Activated CD4-positive, alpha-beta memory T cell treated with anti-CD3 and anti-CD28 coated beads for 36 hours (primary cell): ENCODE measurements at regions not wholly inside any gene's neighbourhood (a gene's known extent, or its start where the extent isn't known, plus 50 kb on each side); places are given as distances from the start of the nearest gene placed in this dataset.
"Not testable (repeated sequence)": the region's sequence is repeated elsewhere in the genome, so short reads cannot be mapped to it uniquely, and the experiment has no call there.

Experiments
- CTCF ChIA-PET: fragments of 350-600 bp; sonication (Branson Sonifier 250); formaldehyde crosslinking; loops from one replicate; lab custom pipeline; 2021; ENCODE audit warnings: antibody characterized with exemption, inconsistent platforms; lab: Charles Lee
- POLR2A ChIA-PET: fragments of 350-600 bp; sonication (Branson Sonifier 250); formaldehyde crosslinking; loops from one replicate; lab custom pipeline; 2021; ENCODE audit warnings: antibody characterized with exemption; lab: Charles Lee
- DNase-seq: peaks from one replicate; pipeline ENCODE4 v3.0.0-alpha.2; 2020
- H3K27ac Mint-ChIP-seq: one replicate; pipeline ENCODE4 v1.8.0; 2021; ENCODE audit warnings: mixed read lengths
- H3K27me3 Mint-ChIP-seq: one replicate; pipeline ENCODE4 v1.8.0; 2021; ENCODE audit warnings: mixed read lengths
- H3K36me3 Mint-ChIP-seq: one replicate; pipeline ENCODE4 v1.8.0; 2021; ENCODE audit warnings: mixed read lengths
- H3K4me1 Mint-ChIP-seq: one replicate; pipeline ENCODE4 v1.8.0; 2021; ENCODE audit warnings: low read depth, mixed read lengths
- H3K4me3 Mint-ChIP-seq: one replicate; pipeline ENCODE4 v1.8.0; 2021; ENCODE audit warnings: mild to moderate bottlenecking, mixed read lengths
- H3K9me3 Mint-ChIP-seq: one replicate; pipeline ENCODE4 v1.8.0; 2021; ENCODE audit warnings: mixed read lengths
- intact Hi-C: fragments of 100-400 bp; cut with micrococcal nuclease; formaldehyde crosslinking; loops from one replicate; pipeline ENCODE4 v1.15.1; 2023

GRCh38 chr5:58317009-58317408 is 142.9 kb downstream of the PLK2 start:
- Mint-ChIP-seq H3K27ac (no peak overlapping the region), H3K27me3 (peaks cover 5% of the 10 kb centered on the region), H3K4me3 (no peak overlapping the region), H3K4me1 (no peaks in the 10 kb centered on the region), H3K36me3 (no peaks in the 10 kb centered on the region), H3K9me3 (no peaks in the 10 kb centered on the region)
- CTCF ChIA-PET: no interaction called here
- POLR2A ChIA-PET: no interaction called here
- intact Hi-C loops: no loop called here
- DNase-seq: no peak

DNA sequence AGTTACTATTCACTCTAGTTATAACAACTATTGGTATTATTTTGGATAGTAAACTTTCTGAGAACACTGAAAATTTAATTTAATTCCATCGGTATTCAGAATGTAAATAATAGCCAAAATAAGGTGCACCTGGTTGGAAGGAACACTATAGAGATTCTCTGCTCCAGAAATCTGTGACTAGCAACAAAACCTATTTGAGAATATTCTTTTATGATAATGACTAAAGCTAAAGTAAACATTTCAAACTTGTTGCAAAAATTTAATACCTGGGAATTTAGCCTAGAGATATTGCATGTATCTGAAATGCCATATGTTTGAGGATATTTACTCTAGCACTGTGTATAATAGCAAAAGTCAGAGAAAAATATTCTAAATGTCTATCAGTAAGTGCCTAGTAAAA is 144.1 kb downstream of the PLK2 start:
- ChIA-PET CTCF (interaction anchor here (0.6 kb wide), 1 partner anchor 694 kb away, joined by 5 read pairs; no protein-coding TSS in a partner anchor), POLR2A (no interaction called here)
- no peak overlapping the region for H3K27ac Mint-ChIP-seq
- no peak for DNase-seq
- peaks cover 6% of the 10 kb centered on the region for H3K27me3 Mint-ChIP-seq
- intact Hi-C loops: no loop called here
- no peaks in the 10 kb centered on the region for H3K36me3 Mint-ChIP-seq
- H3K4me3 Mint-ChIP-seq: no peak overlapping the region
- no peaks in the 10 kb centered on the region for H3K4me1 Mint-ChIP-seq
- no peaks in the 10 kb centered on the region for H3K9me3 Mint-ChIP-seq

DNA sequence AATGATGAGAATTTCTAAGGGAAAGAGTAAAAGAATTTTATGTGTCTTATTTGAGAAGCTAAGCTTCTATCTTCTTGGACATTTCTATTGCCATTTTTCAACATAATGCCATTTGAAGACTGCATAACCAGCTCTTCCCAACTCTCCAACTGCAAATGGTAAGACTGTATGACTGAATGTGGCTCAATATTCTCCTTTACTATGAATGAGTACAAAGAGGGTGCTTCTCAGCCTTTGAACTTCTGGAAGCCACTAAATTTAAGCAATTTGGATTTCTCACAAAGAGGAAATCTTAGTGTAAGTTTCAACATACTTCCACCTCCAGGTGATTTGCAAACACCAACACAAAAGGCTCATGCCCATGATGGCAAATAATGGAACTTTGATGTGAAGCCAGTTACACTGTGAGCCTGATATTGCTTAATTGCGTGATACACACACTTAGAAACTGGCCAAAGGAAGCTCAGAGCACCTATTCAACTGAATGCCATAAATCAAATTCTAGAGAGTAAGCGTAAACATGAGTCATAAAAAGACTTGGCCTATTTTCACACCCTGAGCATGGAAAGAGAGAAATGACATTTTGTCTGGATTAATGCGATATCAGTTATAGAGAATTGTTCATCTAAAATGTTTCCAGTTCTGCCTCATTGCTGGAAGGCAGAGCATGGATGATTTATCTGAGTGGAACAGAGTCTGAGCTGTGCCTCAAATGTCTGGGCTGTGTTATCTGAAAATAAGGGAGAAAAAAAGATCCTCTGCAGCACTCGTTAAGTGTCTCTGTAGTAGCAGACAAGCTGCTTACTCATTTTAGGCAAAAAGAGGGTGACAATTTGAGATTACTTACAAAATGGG is 145.3 kb downstream of the PLK2 start:
- no peaks in the 10 kb centered on the region for H3K9me3 Mint-ChIP-seq
- ChIA-PET POLR2A (no interaction called here), CTCF (no interaction called here)
- H3K36me3 Mint-ChIP-seq: no peaks in the 10 kb centered on the region
- H3K4me3 Mint-ChIP-seq: no peak overlapping the region
- no peak overlapping the region for H3K27ac Mint-ChIP-seq
- H3K27me3 Mint-ChIP-seq: peaks cover 9% of the 10 kb centered on the region
- intact Hi-C loops: no loop called here
- DNase-seq: no peak
- H3K4me1 Mint-ChIP-seq: no peaks in the 10 kb centered on the region

DNA sequence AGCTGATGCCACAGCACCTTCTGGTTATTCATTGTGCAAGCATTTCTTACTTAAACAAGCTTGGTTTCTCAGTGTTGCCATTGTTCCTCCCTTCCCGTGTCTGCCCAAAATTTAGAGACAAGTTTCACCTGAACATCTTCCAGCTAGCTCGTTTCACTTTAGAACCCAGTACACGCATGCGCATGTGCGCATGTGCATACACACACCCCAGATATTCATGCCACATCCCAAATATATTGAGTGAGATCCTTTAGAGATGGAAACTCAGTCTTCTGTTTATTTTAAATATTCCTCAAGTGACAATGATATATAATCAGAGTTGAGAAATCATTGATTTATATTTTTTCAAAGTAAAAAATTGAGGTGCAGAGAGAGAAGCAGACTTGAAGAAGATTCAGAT is 147.6 kb downstream of the PLK2 start:
- Mint-ChIP-seq H3K27me3 (peaks cover 10% of the 10 kb centered on the region), H3K36me3 (no peaks in the 10 kb centered on the region), H3K4me3 (no peak overlapping the region), H3K4me1 (no peaks in the 10 kb centered on the region), H3K9me3 (no peaks in the 10 kb centered on the region), H3K27ac (no peak overlapping the region)
- DNase-seq: no peak
- ChIA-PET POLR2A (no interaction called here), CTCF (no interaction called here)
- intact Hi-C loops: no loop called here

DNA sequence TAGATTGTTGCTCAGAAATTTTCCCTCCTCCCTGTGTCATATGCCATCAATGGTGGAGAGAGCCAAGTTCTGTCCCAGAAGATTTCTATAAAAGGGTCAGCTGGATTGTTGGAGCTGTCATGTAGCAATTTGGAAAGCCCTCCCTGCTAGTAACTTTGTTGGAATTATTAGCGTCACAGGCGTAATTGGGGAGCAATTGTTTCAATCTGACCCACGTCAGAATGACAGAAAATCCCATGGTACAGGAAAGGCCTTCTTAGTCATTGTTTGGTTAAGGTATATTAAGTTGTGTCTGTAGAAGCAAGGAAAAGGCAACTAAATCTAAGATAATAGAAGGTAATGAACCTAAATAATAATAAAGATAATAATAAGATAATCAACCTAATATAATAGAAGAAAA is 148.4 kb downstream of the PLK2 start:
- no peak for DNase-seq
- H3K9me3 Mint-ChIP-seq: no peaks in the 10 kb centered on the region
- no peaks in the 10 kb centered on the region for H3K4me1 Mint-ChIP-seq
- H3K27me3 Mint-ChIP-seq: peaks cover 8% of the 10 kb centered on the region
- intact Hi-C loops: no loop called here
- no peak overlapping the region for H3K27ac Mint-ChIP-seq
- POLR2A ChIA-PET: no interaction called here
- H3K36me3 Mint-ChIP-seq: no peaks in the 10 kb centered on the region
- H3K4me3 Mint-ChIP-seq: no peak overlapping the region
- CTCF ChIA-PET: no interaction called here

DNA sequence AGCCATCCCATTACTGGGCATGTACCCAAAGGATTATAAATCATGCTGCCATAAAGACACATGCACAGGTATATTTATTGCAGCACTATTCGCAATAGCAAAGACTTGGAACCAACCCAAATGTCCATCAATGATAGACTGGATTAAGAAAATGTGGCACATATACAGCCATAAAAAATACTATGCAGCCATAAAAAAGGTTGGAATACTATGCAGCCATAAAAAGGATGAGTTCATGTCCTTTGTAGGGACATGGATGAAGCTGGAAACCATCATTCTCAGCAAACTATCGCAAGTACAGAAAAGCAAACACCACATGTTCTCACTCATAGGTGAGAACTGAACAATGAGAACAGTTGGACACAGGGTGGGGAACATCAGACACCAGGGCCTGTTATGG is 151.5 kb downstream of the PLK2 start:
- H3K4me3 Mint-ChIP-seq, POLR2A ChIA-PET, CTCF ChIA-PET, H3K36me3 Mint-ChIP-seq, H3K27ac Mint-ChIP-seq, intact Hi-C loops, DNase-seq, H3K9me3 Mint-ChIP-seq, H3K4me1 Mint-ChIP-seq, H3K27me3 Mint-ChIP-seq: not testable (repeated sequence)

DNA sequence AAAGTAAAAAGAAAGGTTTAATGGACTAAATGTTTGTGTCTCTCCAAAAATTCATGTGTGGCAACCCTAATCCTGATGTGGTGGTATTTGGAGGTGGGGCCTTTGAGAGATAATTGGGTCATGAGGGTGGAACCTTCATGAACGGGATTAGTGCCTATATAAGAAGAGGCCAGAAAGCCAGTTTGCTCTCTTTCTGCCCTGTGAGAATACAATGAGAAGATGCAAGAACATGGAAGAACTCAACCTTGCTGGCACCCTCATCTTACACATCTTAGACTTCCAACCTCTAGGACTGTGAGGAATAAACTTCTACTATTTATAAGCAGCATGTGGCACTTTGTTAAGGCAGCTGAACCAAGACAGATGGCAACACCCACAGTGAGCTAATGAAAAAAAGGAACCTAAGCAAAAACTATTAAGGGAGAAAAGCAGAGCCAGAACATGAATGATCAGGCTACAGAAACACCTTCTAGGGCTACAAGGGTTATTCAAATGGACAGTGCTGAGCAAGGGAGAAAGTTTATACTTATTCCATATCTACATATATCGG is 159.5 kb downstream of the PLK2 start:
- POLR2A ChIA-PET: no interaction called here
- intact Hi-C loops: no loop called here
- Mint-ChIP-seq H3K27ac (no peak overlapping the region), H3K36me3 (no peaks in the 10 kb centered on the region), H3K9me3 (no peaks in the 10 kb centered on the region), H3K27me3 (no peaks in the 10 kb centered on the region), H3K4me1 (no peaks in the 10 kb centered on the region), H3K4me3 (no peak overlapping the region)
- CTCF ChIA-PET: no interaction called here
- DNase-seq: no peak

- DNase-seq: no peak
- no peaks in the 10 kb centered on the region for H3K9me3 Mint-ChIP-seq
- no peak overlapping the region for H3K4me3 Mint-ChIP-seq
- H3K4me1 Mint-ChIP-seq: peaks cover 2% of the 10 kb centered on the region
- CTCF ChIA-PET: no interaction called here
- POLR2A ChIA-PET: no interaction called here
- no peaks in the 10 kb centered on the region for H3K36me3 Mint-ChIP-seq
- H3K27me3 Mint-ChIP-seq: peaks cover 1% of the 10 kb centered on the region
- intact Hi-C loops: no loop called here
- H3K27ac Mint-ChIP-seq: no peak overlapping the region
Observed at GRCh38 chr5:58299256-58299655, 160.6 kb downstream of the PLK2 start.

DNA sequence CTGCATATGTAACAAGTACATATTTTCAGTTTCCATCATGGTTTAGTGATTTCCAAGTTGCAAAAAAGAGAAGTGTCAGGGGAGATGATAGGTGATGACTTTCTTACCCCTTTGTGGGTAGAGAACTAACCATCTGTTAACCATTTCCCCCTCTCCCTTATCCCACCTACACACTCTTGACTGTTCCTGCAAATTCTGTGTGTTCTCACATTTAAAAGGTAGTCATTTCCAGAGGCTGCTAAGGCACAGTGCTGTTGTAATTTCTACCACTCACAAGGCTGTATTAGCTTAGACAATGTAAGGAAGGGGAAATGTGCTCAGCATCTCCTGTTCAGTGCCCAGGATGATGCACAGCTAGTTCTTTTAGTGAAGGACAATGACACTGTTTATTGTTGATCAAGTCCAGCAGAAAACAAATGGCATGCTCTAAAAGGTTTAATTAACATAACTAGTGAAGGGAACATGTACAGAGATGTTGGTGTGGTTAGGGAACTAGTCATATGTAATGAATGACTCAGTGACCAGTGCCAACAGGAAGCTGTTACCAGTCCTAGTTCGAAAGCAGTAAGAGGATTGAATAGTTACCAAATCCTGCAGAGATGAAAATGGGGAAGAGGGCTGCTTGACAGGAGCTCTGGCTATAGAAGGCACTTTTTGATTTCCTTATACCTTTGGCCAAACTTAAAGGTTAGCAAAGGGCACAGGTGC is 165.1 kb downstream of the PLK2 start:
- peaks cover 1% of the 10 kb centered on the region for H3K27me3 Mint-ChIP-seq
- H3K9me3 Mint-ChIP-seq: no peaks in the 10 kb centered on the region
- no peaks in the 10 kb centered on the region for H3K36me3 Mint-ChIP-seq
- H3K4me3 Mint-ChIP-seq: no peak overlapping the region
- peaks cover 2% of the 10 kb centered on the region for H3K4me1 Mint-ChIP-seq
- ChIA-PET POLR2A (no interaction called here), CTCF (interaction anchor here (0.7 kb wide), 1 partner anchor 56 kb away, joined by 3 read pairs; no protein-coding TSS in a partner anchor)
- no peak for DNase-seq
- intact Hi-C loops: no loop called here
- H3K27ac Mint-ChIP-seq: no peak overlapping the region

GRCh38 chr5:58288275-58288674 is 171.6 kb downstream of the PLK2 start:
- H3K4me3 Mint-ChIP-seq, H3K27me3 Mint-ChIP-seq, H3K36me3 Mint-ChIP-seq, intact Hi-C loops, CTCF ChIA-PET, DNase-seq, POLR2A ChIA-PET, H3K4me1 Mint-ChIP-seq, H3K9me3 Mint-ChIP-seq, H3K27ac Mint-ChIP-seq: not testable (repeated sequence)

- intact Hi-C loops: no loop called here
- H3K36me3 Mint-ChIP-seq: no peaks in the 10 kb centered on the region
- no peak overlapping the region for H3K4me3 Mint-ChIP-seq
- H3K9me3 Mint-ChIP-seq: no peaks in the 10 kb centered on the region
- no peaks in the 10 kb centered on the region for H3K4me1 Mint-ChIP-seq
- H3K27ac Mint-ChIP-seq: no peak overlapping the region
- H3K27me3 Mint-ChIP-seq: no peaks in the 10 kb centered on the region
- ChIA-PET POLR2A (no interaction called here), CTCF (no interaction called here)
- no peak for DNase-seq
Observed at GRCh38 chr5:58286741-58287140, 173.1 kb downstream of the PLK2 start.

DNA sequence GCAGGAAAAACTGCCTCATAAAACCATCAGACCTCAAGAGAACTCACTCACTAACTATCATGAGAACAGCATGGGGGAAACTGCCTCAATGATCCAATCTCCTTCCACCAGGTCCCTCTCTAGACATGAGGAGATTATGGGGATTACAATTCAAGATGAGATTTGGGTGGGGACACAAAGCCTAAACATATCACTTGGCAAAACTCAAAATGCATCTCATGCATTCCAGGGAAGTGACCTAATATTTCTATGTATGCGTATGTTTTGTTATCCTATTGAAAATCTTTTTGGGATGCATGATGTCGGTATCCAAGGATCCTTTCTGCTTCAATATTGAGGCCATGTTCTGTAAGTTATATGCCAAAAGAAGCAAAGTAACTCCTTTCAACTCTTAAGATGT is 174.0 kb downstream of the PLK2 start:
- ChIA-PET POLR2A (no interaction called here), CTCF (no interaction called here)
- Mint-ChIP-seq H3K4me3 (no peak overlapping the region), H3K4me1 (no peaks in the 10 kb centered on the region), H3K27me3 (peaks cover 3% of the 10 kb centered on the region), H3K27ac (no peak overlapping the region), H3K36me3 (no peaks in the 10 kb centered on the region), H3K9me3 (no peaks in the 10 kb centered on the region)
- DNase-seq: no peak
- intact Hi-C loops: no loop called here
